GM20000 (cell line): ENCODE measurements at regions not wholly inside any gene's neighbourhood (a gene's known extent, or its start where the extent isn't known, plus 50 kb on each side); places are given as distances from the start of the nearest gene placed in this dataset.

Experiments used
- DNase-seq: peaks from one replicate; pipeline ENCODE4 v3.0.0; 2012; ENCODE audit warnings: low spot score
- CTCF ChIP-seq: IDR thresholded peaks from 2 replicates; pipeline ENCODE4 v1.5.1; 2012; ENCODE audit warnings: mild to moderate bottlenecking, control low read depth; ENCODE audit errors: extremely low read depth, missing control alignments

DNA sequence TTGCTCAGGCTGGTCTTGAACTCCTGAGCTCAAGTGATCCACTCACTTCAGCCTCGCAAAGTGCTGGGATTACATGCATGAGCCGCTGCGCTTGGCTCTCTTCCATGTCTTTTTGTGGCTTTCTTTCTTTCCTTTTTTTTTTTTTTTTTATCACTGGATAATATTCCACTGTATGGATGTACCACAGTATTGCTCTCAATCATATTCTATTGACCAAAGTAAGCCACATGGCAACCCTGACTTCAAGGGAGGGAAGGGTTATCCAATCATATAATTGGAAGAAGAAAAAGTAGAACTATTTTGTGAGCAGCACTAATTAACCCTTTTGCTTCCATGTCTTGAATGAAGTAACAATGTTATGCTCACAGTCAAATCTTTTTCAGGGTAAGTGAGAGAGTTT lies 307.0 kb upstream of the RASGRP1 start:
- no peak for DNase-seq
- TF ChIP-seq CTCF, result no peak

DNA sequence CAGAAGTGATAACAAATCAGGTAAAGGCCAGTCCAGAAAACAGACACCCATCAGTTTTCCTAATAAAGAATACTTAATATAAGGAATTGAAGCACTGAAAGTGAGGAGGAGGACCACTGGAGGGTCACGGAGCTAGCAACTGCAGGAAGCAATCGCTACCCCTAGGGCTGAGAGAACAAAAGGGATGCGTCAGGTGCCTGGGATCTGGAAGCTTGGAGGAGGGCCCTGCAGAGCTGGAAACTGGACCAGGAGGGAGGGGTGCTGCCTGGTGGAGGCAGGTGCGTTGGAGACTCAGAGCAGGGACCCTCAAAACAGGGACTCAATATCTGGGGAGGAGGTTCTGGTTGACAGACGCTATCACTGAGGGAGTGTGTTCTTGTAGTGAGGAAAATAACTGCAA lies 308.1 kb upstream of the RASGRP1 start:
- TF ChIP-seq CTCF, result no peak

GRCh38 chr15:38873158-38873557 lies 308.5 kb upstream of the RASGRP1 start:
- no peak for DNase-seq
- no peak for TF ChIP-seq CTCF

More for the DNA sequence above, 308.1 kb upstream of the RASGRP1 start:
- no peak for DNase-seq

- no peak for TF ChIP-seq CTCF
- no peak for DNase-seq
Observed at GRCh38 chr15:38874464-38874863, 309.9 kb upstream of the RASGRP1 start.

- no peak for DNase-seq
- no peak for TF ChIP-seq CTCF
Observed at GRCh38 chr15:38876211-38876610, 311.6 kb upstream of the RASGRP1 start.

- no peak for TF ChIP-seq CTCF
- DNase-seq, result no peak
Observed at GRCh38 chr15:38876621-38877020, 312.0 kb upstream of the RASGRP1 start.

DNA sequence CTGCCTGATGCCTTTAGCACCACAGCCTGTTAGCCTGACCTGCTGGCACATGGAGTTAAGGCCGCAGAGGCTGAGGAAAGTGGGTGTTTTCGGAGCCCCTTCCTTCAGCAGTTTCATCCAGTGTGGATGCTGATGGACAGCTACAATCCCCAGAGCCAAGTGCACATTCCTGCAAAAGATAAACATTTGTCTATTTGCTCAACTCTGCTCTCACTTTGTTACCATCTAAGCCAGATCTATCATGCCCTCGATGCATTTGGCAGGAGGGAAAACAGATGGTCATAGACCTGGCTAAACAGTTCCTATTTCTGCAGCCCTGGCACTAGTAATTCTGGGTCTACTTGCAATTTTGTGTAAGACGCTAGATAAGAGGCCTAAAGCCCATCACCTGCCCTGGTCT lies 312.9 kb upstream of the RASGRP1 start:
- no peak for DNase-seq
- no peak for TF ChIP-seq CTCF

DNA sequence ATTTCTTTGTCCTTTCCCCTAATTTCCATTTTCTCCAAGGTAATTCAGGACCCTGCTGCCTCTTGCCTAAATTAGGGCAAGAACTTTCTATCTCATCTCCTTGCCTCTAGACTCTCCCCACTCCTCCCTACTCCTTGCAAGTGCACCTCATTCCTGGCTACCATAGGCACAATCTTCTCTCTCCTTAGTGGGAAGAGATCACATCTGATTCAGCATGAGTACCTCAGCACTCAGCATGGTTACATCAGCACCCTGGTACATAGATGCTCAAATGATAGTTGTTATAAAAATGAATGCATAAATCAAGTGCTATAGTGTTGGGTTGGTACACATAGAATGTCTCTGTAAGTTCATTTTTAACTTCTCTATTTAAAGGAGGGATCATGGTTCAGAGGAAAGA lies 313.4 kb upstream of the RASGRP1 start:
- no peak for TF ChIP-seq CTCF
- DNase-seq, result no peak
